ENCODE measurements at regions not wholly inside any gene's neighbourhood (a gene's known extent, or its start where the extent isn't known, plus 50 kb on each side); places are given as distances from the start of the nearest gene placed in this dataset.

GRCh38 chr9:26158631-26159150, 480.4 kb upstream of the TUSC1 start:
- TF ChIP-seq TAF1 (IDR thresholded peaks at IDR 0.05; ENCODE audit: borderline replicate concordance, insufficient read depth, low read length) (no peak), FOXP2 (optimal IDR thresholded peaks at IDR 0.05; ENCODE audit: borderline replicate concordance, extremely low read depth, extremely low read length, insufficient read depth) (no peak), POLR2AphosphoS5 (IDR thresholded peaks at IDR 0.05; ENCODE audit: low read depth, low read length) (no peak), REST (IDR thresholded peaks at IDR 0.05; ENCODE audit: insufficient read depth in 1 of 2, low read depth in 2 of 2, low read length in 2 of 2) (no peak)

All from PFSK-1 (cell line).